GM21737 (cell line): ENCODE measurements at regions not wholly inside any gene's neighbourhood (a gene's known extent, or its start where the extent isn't known, plus 50 kb on each side); places are given as distances from the start of the nearest gene placed in this dataset.
A peak's percentile ranks its signal among the peaks of the same experiment; 100 is the strongest.
"Not testable (repeated sequence)": the region's sequence is repeated elsewhere in the genome, so short reads cannot be mapped to it uniquely, and the experiment has no call there.

Experiments used
- ATAC-seq: cut with Tn5 transposase; IDR thresholded peaks from one replicate; pipeline ENCODE4 v1.9.1; 2021; ENCODE audit warnings: mild to moderate bottlenecking, moderate library complexity; ENCODE audit not compliant: unreplicated experiment

- ATAC-seq = no peak
Measured at GRCh38 chr3:107220538-107220937, 156.7 kb upstream of the CCDC54 start.

- no peak for ATAC-seq
Measured at GRCh38 chr3:107221856-107222255, 155.4 kb upstream of the CCDC54 start.

GRCh38 chr3:107222907-107223306, 154.3 kb upstream of the CCDC54 start:
- ATAC-seq = no peak

- ATAC-seq = no peak
Measured at GRCh38 chr3:107224026-107224596, 153.1 kb upstream of the CCDC54 start.

GRCh38 chr3:107227091-107227490, 150.1 kb upstream of the CCDC54 start:
- no peak for ATAC-seq

GRCh38 chr3:107233877-107234276, 143.4 kb upstream of the CCDC54 start:
- ATAC-seq = not testable (repeated sequence)

GRCh38 chr3:107235193-107235927, 141.9 kb upstream of the CCDC54 start:
- no peak for ATAC-seq

- ATAC-seq = peak; percentile 60
Measured at GRCh38 chr3:107235928-107236315, 141.3 kb upstream of the CCDC54 start.

- ATAC-seq = no peak
Measured at GRCh38 chr3:107236655-107237337, 140.4 kb upstream of the CCDC54 start.

- ATAC-seq = no peak
Measured at GRCh38 chr3:107238787-107239186, 138.5 kb upstream of the CCDC54 start.

GRCh38 chr3:107239703-107240102, 137.5 kb upstream of the CCDC54 start:
- no peak for ATAC-seq

- peak; percentile 89 for ATAC-seq
Measured at GRCh38 chr3:107240183-107241091, 136.8 kb upstream of the CCDC54 start.

GRCh38 chr3:107241217-107241616, 136.0 kb upstream of the CCDC54 start:
- peak; percentile 38 for ATAC-seq

GRCh38 chr3:107242579-107242978, 134.7 kb upstream of the CCDC54 start:
- no peak for ATAC-seq

GRCh38 chr3:107247116-107247515, 130.1 kb upstream of the CCDC54 start:
- no peak for ATAC-seq

GRCh38 chr3:107249132-107249531, 128.1 kb upstream of the CCDC54 start:
- no peak for ATAC-seq

GRCh38 chr3:107250221-107250620, 127.0 kb upstream of the CCDC54 start:
- ATAC-seq = no peak

GRCh38 chr3:107251819-107252218, 125.4 kb upstream of the CCDC54 start:
- ATAC-seq = no peak

GRCh38 chr3:107256963-107257362, 120.3 kb upstream of the CCDC54 start:
- no peak for ATAC-seq

GRCh38 chr3:107258300-107258699, 118.9 kb upstream of the CCDC54 start:
- ATAC-seq = no peak

- ATAC-seq = no peak
Measured at GRCh38 chr3:107260207-107260606, 117.0 kb upstream of the CCDC54 start.
